GM12875 (cell line): ENCODE measurements at regions not wholly inside any gene's neighbourhood (a gene's known extent, or its start where the extent isn't known, plus 50 kb on each side); places are given as distances from the start of the nearest gene placed in this dataset.

Experiments
- H3K4me3 ChIP-seq: one replicate; pipeline ENCODE4 v1.5.1; 2011; ENCODE audit warnings: low read depth, low read length, control low read depth
- TF ChIP-seq, protein P1 (sequence below): IDR thresholded peaks from 2 replicates; pipeline ENCODE4 v1.5.1; 2011; ENCODE audit warnings: low read depth, mild to moderate bottlenecking, control low read depth, inconsistent platforms, low read length, moderate library complexity, borderline replicate concordance; ENCODE audit not compliant: insufficient read depth

DNA sequence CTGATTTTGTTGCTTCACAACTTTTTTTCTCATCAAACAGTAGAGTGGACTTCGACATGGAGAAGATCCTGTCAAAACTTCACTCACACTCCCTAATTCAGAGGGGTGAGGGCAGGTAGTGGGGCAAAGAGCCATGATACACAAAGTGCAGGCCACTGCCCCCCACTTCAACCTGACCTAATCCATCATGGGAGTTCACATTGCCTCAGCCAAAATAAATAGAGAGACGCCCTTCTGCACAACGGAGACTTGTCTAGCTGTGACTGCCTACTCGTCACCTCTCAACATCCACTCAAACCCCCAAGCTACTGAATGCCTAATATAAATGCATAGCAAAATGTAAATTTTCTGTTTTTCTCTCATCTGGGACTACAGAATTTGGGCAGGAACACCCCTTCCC is 213.2 kb downstream of the PMP22 start:
- no peak overlapping the region for H3K4me3 ChIP-seq

DNA sequence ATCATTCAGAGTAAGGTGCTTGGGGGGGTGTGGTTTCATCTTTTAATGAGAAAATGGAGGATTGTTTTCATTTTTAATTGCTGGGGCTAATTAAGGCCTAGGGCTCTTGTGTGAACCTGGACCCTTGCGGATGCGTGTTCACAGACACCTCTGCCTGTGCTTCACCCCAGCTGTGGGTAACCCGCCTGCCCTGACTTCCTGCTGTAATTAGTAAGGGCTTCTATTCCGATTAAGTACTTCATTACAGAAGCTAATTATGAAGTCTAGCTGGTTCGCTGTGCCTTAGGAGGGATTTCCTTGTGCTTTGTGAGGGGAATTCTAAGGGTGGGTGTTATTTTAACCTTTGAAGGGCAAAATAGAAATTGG is 215.3 kb downstream of the PMP22 start:
- TF ChIP-seq, protein P1, sequence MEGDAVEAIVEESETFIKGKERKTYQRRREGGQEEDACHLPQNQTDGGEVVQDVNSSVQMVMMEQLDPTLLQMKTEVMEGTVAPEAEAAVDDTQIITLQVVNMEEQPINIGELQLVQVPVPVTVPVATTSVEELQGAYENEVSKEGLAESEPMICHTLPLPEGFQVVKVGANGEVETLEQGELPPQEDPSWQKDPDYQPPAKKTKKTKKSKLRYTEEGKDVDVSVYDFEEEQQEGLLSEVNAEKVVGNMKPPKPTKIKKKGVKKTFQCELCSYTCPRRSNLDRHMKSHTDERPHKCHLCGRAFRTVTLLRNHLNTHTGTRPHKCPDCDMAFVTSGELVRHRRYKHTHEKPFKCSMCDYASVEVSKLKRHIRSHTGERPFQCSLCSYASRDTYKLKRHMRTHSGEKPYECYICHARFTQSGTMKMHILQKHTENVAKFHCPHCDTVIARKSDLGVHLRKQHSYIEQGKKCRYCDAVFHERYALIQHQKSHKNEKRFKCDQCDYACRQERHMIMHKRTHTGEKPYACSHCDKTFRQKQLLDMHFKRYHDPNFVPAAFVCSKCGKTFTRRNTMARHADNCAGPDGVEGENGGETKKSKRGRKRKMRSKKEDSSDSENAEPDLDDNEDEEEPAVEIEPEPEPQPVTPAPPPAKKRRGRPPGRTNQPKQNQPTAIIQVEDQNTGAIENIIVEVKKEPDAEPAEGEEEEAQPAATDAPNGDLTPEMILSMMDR: no peak
- H3K4me3 ChIP-seq: no peak overlapping the region

More for the DNA sequence above, 213.2 kb downstream of the PMP22 start:
- TF ChIP-seq, protein P1: no peak

DNA sequence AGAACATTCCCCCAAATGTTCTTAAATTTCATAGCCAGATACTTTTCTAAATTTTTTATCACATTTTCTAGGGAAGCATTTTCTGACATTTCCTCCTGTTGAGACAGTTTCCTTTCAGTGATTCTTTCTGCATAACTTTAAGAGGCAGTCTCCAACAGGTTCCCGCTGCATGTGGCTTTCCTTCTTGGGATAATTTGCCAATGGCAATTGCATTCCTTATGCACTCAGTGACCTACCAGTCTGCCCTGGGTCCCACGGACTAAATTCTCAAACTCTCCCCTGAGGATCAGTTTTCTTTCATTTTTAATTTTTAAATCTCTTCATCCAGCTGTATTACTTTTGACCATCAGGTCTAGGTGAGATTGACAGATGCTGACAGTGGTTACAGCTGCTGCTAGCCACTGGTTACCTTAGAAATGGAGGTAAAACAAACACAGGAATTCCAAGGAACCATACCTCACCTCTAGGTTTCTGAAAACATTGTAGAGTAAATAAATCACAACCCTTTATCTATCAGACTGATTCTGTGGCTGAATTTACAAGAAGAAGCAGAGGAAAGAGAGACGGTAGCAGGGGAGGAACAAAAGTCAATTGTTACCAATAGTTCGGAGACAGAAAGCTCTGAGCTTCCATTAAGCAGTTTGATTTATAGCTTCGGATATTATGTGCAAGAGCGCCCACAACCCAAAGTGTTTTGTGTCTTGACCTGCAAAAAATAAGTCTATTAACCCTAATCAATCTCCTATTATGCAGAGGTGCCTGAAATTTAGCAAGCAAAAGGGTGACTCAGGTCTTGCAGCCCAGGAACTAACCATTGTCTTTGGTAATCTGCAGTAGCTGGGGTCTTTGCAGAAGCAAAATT is 216.0 kb downstream of the PMP22 start:
- TF ChIP-seq, protein P1: no peak

DNA sequence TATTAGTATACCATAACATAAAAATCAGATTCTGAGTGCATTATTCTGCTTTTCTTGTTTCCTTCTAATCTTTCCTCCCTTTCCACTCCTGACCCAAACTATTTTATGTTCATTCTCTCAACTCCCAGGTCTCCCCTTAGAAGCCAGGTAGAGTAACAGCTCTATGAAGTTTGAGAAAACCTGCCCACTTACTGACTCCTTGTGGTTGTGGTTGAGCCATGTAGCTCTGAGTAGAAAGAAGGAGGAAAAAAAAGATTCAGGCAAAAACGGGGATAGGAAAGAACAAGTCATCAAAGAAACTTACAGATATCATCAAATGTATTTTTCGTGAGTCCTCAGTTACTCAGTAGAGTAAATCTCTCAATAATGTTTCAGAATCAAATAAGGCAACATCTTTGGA is 216.7 kb downstream of the PMP22 start:
- TF ChIP-seq, protein P1: no peak
- H3K4me3 ChIP-seq: no peak overlapping the region

More for the DNA sequence above, 216.0 kb downstream of the PMP22 start:
- no peak overlapping the region for H3K4me3 ChIP-seq

DNA sequence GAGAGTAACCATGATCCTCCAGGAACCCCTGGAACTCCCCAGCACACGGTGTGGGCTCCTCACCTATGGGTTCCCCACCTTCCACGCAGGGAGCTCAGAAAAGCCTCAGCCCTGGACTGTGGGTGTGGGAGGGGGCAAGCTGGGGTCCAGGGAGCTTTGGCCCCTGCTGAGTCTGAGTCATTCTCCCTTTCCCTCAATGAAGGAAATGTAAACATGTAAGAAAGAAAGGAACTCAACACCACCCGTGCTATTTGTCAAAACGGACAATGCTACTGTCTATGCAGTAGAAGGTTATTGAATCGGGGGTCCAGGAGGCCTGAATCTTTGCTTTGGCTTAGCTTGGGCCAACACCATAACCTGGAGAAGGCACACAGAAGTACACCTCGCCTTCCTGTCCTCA is 222.8 kb downstream of the PMP22 start:
- TF ChIP-seq, protein P1: no peak
- H3K4me3 ChIP-seq: no peak overlapping the region

DNA sequence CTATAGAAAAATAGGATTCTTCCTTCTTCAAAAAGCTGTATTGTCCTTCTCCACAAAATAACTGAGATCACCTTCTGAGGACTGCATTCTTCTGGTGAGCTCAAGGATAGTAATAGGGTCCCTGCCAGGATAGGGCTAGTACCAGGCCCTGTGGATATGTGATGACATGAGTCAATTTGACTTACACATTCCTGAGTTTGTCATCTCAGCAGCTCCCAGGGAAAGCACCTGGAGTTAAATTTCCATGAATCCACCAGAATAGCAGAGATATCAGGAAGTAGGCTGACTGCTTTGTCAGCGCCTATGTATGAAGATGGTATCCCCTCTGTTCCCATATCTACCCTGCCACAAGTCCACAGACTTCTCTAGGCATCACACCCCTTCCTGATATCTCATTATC is 225.8 kb downstream of the PMP22 start:
- TF ChIP-seq, protein P1: no peak
- H3K4me3 ChIP-seq: no peak overlapping the region

DNA sequence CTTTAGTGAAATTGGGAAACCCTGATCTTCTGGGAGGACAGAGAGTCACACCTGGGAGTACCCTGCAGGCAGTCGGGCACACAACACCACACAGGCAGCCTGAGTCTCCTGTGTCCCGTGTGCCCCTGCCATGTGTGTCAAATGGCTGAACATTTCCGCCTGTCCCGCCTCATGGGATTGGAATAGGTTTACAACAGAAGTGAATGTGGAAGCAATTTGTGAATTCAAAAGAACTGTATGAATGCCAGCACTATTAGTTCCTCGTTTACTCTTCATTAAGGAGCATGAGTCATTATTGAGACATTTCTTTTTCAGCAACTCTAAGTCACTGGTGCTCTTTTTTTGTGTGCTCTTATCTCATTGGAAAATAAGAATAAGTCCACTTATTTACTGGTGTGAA is 226.5 kb downstream of the PMP22 start:
- H3K4me3 ChIP-seq: no peak overlapping the region
- TF ChIP-seq, protein P1: no peak
